HG02973 (cell line): ENCODE measurements at regions not wholly inside any gene's neighbourhood (a gene's known extent, or its start where the extent isn't known, plus 50 kb on each side); places are given as distances from the start of the nearest gene placed in this dataset.

Source experiments
- ATAC-seq: cut with Tn5 transposase; IDR thresholded peaks from one replicate; pipeline ENCODE4 v1.9.1; 2021; ENCODE audit warnings: moderate library complexity; ENCODE audit not compliant: unreplicated experiment

GRCh38 chr5:113792806-113793205 is 279.3 kb downstream of the YTHDC2 start:
- no peak for ATAC-seq

DNA sequence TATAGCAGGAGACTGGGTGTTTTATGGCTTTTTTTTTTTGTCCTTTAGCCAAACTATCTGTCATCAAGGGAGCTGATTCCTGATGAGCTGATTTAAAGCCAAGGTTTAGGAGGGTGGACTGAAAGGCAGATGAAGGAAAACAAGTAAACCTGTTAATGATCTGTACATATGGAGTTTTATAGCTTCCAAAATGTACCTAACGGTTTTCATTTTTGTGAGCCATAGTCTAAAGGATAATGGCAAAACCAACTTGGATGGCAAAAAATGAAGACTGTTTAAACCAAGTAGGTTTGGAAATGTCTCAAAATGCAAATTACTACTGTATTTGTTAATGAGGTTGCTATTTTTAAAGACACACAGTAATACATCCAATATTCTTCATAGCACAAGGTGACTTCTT is 281.5 kb downstream of the YTHDC2 start:
- ATAC-seq: no peak

DNA sequence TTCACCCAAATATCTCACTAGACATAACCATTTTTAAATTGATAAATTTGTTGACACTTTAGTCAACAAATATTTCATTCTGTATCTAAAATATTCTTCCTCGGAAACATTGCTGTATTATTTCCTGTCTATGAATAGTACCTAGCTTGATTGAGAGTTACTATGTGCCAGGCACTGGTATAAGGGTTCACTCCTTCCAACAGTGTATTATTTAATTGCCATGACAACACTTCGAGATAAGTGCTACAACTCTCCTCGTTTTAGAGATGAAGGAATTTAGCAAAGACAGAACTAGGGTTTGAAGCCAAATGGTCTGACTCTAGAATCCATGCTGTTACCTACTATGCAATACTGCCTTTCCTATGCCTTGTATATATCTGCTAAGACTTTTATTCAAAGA is 287.2 kb downstream of the YTHDC2 start:
- no peak for ATAC-seq

DNA sequence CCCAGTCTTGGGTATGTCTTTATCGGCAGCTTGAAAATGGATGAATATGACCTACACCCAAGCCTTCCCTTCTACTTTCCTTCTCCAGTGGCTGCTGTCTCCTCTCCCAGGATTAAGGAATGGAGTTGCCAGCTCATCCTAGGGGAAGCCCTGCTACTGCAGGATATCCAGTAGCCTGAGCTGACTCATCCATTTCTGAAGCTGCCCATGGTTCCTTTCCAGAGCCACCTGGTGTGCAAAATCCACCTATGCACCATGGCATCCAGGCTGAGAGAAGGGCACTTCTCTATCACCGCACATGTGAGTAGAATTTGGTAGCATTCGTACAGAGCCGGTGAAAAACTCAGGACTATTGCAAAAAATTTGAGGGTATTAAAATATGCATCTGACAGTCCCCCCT is 290.8 kb downstream of the YTHDC2 start:
- no peak for ATAC-seq

- no peak for ATAC-seq
Measured at GRCh38 chr5:113804943-113805342, 291.4 kb downstream of the YTHDC2 start.

DNA sequence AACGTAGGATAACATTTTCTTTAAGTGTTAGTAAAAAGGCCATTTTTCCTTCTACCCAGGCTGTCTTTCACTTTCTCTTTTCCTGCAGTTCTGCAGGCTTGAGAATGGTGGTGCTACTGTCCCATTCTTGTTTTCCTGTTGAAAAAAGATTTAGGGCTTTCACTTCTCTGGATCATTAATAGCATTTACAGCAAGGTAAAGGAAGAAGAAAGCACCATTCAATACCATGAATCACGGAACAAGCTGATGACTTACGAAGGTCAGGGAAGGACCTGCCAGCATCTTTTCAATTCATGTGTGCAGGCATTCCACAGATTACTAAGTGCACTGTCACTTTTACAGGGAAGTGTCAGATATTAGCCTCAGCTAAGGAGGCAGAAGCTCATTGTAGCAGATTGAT is 292.8 kb downstream of the YTHDC2 start:
- no peak for ATAC-seq

- ATAC-seq: no peak
Measured at GRCh38 chr5:113806904-113807303, 293.4 kb downstream of the YTHDC2 start.

GRCh38 chr5:113807427-113807991 is 294.0 kb downstream of the YTHDC2 start:
- ATAC-seq: no peak

GRCh38 chr5:113808956-113809355 is 295.5 kb downstream of the YTHDC2 start:
- no peak for ATAC-seq

DNA sequence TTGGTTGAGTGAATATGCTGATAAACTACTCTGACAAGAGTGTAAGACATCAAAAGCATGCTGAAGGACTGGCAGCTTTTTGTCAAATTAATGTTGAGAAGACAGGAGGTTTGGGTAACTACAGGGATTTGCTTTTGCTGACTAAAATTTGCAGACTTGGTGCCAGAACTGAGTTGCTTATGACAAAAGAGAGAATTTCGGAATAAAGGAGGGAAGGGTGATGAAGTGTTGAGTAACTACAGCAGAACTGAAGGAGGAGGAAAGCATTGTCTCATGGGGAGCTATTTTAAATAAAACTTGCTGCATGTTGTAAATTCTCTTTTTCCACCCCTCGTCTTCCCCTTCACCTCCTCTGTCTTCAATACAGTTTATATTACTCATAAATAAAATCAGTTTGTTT is 296.1 kb downstream of the YTHDC2 start:
- no peak for ATAC-seq

DNA sequence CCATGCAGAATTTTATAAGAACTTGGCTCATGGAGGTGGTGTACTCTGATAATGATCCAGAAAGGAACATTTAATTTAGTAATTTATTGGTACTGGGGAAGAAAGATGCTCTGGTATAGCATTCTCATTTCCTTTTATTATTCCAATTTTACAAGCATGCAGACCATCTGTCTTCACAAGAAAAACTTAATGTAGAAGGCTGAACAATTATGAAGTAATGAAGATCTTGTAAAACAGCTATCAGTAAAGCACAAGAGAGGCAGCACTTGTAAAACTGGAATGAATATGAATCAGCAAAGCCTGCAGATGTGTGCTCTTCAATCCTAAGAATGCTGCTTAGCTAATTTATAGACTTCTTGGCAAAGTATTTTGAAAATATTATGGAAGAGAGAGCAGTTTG is 300.0 kb downstream of the YTHDC2 start:
- ATAC-seq: no peak

DNA sequence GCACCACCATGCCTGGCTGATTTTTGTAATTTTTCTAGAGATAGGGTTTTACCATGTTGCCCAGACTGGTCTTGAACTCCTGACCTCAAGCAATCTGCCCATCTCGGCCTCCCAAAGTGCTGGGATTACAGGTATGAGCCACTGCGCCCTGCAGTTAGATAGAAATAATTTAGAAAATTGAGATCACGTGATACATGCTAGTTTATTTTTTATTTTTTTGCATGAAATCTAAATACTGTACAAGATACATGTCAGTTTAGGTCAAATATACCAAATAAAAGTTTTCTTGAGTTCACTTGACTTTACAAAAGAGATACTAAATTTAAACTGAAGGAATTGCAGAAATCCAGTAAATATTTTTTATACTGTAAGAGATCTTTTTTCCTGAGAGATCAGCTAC is 304.2 kb downstream of the YTHDC2 start:
- no peak for ATAC-seq

- no peak for ATAC-seq
Measured at GRCh38 chr5:113823696-113824095, 310.2 kb downstream of the YTHDC2 start.

DNA sequence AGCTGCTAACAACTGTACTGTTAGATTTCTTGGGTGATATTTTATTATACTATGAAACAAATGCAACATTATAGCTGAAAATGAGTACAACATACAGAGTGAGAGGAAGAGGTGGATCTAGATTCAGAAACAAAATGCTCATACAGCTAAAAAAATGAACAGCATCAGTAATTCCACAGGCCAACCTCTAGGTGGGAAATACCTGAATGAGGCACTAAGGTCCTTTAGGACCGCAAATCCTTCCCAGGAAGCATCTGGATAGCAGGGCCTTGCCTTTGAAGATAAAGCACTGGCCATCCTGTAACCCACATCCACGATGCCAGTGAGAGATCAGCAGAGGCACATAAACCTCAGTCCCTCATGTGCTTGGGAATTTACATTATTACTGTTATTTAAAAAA is 310.8 kb downstream of the YTHDC2 start:
- ATAC-seq: no peak

GRCh38 chr5:113825176-113825575 is 311.7 kb downstream of the YTHDC2 start:
- no peak for ATAC-seq

- no peak for ATAC-seq
Measured at GRCh38 chr5:113846941-113847340, 333.4 kb downstream of the YTHDC2 start.

GRCh38 chr5:113864437-113864836 is 350.9 kb downstream of the YTHDC2 start:
- no peak for ATAC-seq

DNA sequence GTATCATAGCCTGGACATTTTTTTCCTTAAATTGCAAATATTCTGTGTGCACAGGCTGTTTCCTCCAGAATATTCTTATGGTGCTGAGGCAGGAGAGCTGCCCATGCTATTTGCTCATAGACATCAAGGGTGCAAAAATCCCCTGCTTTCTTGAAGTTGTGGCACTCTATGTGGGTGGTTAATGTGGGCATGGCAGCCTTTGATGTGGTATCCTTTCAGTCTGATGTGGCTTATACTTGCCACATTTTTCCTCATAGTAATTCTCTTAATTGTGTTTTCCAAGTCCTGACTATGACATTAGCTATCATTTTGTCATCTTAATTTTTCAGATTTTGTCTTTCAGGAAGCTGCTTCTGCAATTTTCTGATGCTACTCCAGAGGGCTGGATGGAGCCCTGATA is 353.3 kb downstream of the YTHDC2 start:
- no peak for ATAC-seq

- ATAC-seq: no peak
Measured at GRCh38 chr5:113869611-113870010, 356.1 kb downstream of the YTHDC2 start.

GRCh38 chr5:113871972-113872371 is 358.5 kb downstream of the YTHDC2 start:
- no peak for ATAC-seq

DNA sequence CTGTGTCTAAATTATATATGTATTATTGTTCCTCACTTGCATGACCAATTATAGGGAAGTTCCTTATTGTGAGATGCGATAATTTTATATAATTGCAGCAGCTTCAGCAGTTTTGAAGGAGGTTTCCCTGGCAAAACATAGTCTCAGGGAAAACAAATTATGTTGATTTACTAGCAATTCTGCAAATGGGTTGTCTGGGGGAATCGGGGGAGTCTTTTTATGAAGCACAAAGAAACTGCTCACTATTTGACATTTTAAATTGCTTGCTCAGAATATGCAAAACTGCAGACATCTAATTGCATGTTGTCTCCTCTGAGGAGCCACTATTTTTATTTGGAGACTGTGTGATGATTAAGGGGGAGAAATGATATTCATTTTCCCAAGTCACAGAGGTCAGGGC is 361.6 kb downstream of the YTHDC2 start:
- ATAC-seq: no peak

GRCh38 chr5:113891491-113891890 is 378.0 kb downstream of the YTHDC2 start:
- no peak for ATAC-seq

GRCh38 chr5:113896789-113897188 is 383.3 kb downstream of the YTHDC2 start:
- no peak for ATAC-seq

DNA sequence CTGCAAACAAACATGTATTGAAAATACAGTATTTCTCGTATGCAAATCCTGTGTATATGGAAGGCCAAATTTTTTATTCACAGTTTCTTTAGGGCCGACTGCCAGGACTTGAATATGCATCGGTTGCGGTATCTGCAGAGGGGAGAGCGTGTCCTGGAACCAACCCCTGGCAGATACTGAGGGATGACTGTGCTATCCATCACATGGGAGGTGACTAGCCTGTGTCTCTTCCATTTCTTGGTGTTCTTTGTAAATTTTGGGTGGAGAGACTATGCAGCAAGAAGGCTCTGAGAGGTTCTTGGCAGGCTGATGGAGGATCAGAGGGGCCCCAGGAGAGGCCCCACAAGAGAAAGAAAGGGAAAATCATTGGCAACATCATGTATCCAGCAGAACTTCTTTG is 384.3 kb downstream of the YTHDC2 start:
- ATAC-seq: no peak
